CD4-positive, alpha-beta T cell (primary cell): ENCODE measurements at regions not wholly inside any gene's neighbourhood (a gene's known extent, or its start where the extent isn't known, plus 50 kb on each side); places are given as distances from the start of the nearest gene placed in this dataset.

Experiments used
- ATAC-seq: fragments of 200-7000 bp; cut with Tn5 transposase; one replicate; pipeline ENCODE4 v1.10.0; 2022; ENCODE audit warnings: mild to moderate bottlenecking; ENCODE audit not compliant: poor library complexity
- CTCF ChIA-PET: fragments of 350-600 bp; sonication (Branson Sonifier 250); formaldehyde crosslinking; loops from one replicate; lab custom pipeline; 2021; ENCODE audit warnings: antibody characterized with exemption, inconsistent platforms; lab: Charles Lee
- POLR2A ChIA-PET: fragments of 350-600 bp; sonication (Branson Sonifier 250); formaldehyde crosslinking; loops from one replicate; lab custom pipeline; 2021; ENCODE audit warnings: antibody characterized with exemption, inconsistent platforms; lab: Charles Lee
- DNase-seq, 14 experiments: peaks; one replicate each; pipeline ENCODE4 v3.0.0-alpha.2; 2013 to 2020; ENCODE audit warnings: mixed read lengths in 2 of 14
- H3K27ac ChIP-seq, 2 donors: one replicate each; pipeline versions ENCODE4 v1.5.1 to v1.7.0; 2013; ENCODE audit warnings: low read length in 2 of 2, low read depth in 1 of 2, mild to moderate bottlenecking in 1 of 2
- H3K27me3 ChIP-seq, 2 experiments: 1 replicate in 1 of 2; 2 replicates in 1 of 2; pipeline versions ENCODE4 v1.6.1 to v1.7.0; 2013; ENCODE audit warnings: low read length in 2 of 2, control low read depth in 1 of 2, mild to moderate bottlenecking in 1 of 2, moderate library complexity in 1 of 2; ENCODE audit not compliant: insufficient read depth in 2 of 2, control insufficient read depth in 1 of 2
- H3K36me3 ChIP-seq: one replicate; pipeline ENCODE4 v1.6.1; 2013; ENCODE audit warnings: low read length, control low read depth; ENCODE audit not compliant: insufficient read depth
- H3K4me1 ChIP-seq: one replicate; pipeline ENCODE4 v1.6.1; 2013; ENCODE audit warnings: low read length, control low read depth; ENCODE audit not compliant: insufficient read depth
- H3K4me3 ChIP-seq: one replicate; pipeline ENCODE4 v1.5.1; 2013; ENCODE audit warnings: mild to moderate bottlenecking, low read length, moderate library complexity
- H3K9me3 ChIP-seq, 2 experiments: 1 replicate in 1 of 2; 2 replicates in 1 of 2; pipeline versions ENCODE4 v1.6.1 to v1.7.0; 2013; ENCODE audit warnings: low read length in 2 of 2, mild to moderate bottlenecking in 2 of 2, control low read depth in 1 of 2, moderate library complexity in 1 of 2; ENCODE audit not compliant: control insufficient read depth in 1 of 2, insufficient read depth in 1 of 2
- H3K27ac Mint-ChIP-seq: one replicate; pipeline ENCODE4 v1.8.0; 2020; ENCODE audit warnings: mixed read lengths
- H3K27me3 Mint-ChIP-seq: one replicate; pipeline ENCODE4 v1.8.0; 2021; ENCODE audit warnings: mixed read lengths
- H3K36me3 Mint-ChIP-seq: one replicate; pipeline ENCODE4 v1.8.0; 2021; ENCODE audit warnings: low read depth, mixed read lengths
- H3K4me1 Mint-ChIP-seq: one replicate; pipeline ENCODE4 v1.8.0; 2021; ENCODE audit warnings: low read depth, mixed read lengths
- H3K4me3 Mint-ChIP-seq: one replicate; pipeline ENCODE4 v1.8.0; 2020; ENCODE audit warnings: mild to moderate bottlenecking, mixed read lengths
- H3K9me3 Mint-ChIP-seq: one replicate; pipeline ENCODE4 v1.8.0; 2020; ENCODE audit warnings: mixed read lengths
- intact Hi-C, 2 experiments: fragments of 100-400 bp; cut with DNase I in 1 of 2; cut with micrococcal nuclease in 1 of 2; formaldehyde crosslinking; loops; one replicate each; pipeline versions ENCODE4 v1.15.1 to v1.9.0; 2023 to 2025; cut with DNase I, micrococcal nuclease
- TF ChIP-seq, protein P1 (sequence below): fragments of 200-600 bp; IDR thresholded peaks from one replicate; pipeline ENCODE4 v1.8.0; 2022; ENCODE audit warnings: antibody characterized with exemption, mild to moderate bottlenecking

DNA sequence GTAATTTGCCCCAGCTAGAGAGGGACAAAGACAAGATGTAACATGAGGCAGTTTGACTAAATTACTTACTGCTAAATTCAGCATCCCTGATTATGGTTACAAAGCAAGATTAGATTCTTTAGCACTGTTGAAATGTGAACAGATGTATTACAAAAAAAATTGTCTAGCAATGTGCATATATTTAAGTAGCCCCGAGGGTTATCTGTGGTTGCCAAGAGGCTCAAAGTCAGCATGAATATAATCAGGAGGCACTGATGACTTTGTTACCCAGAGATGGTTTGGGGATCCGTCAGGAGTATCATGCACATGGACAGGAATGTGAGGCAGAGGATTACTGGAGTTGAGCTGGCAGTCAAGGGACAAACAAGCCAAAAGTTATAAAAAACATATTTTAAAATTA lies 356.9 kb upstream of the CCDC196 start:
- no peaks in the 10 kb centered on the region for H3K4me1 ChIP-seq
- H3K4me1 Mint-ChIP-seq = no peaks in the 10 kb centered on the region
- no peaks in the 10 kb centered on the region for H3K36me3 ChIP-seq
- POLR2A ChIA-PET = no interaction called here
- H3K36me3 Mint-ChIP-seq = no peaks in the 10 kb centered on the region
- no peaks in the 10 kb centered on the region for H3K27me3 ChIP-seq
- no peak for DNase-seq
- no peak overlapping the region for H3K4me3 Mint-ChIP-seq
- TF ChIP-seq, protein P1, sequence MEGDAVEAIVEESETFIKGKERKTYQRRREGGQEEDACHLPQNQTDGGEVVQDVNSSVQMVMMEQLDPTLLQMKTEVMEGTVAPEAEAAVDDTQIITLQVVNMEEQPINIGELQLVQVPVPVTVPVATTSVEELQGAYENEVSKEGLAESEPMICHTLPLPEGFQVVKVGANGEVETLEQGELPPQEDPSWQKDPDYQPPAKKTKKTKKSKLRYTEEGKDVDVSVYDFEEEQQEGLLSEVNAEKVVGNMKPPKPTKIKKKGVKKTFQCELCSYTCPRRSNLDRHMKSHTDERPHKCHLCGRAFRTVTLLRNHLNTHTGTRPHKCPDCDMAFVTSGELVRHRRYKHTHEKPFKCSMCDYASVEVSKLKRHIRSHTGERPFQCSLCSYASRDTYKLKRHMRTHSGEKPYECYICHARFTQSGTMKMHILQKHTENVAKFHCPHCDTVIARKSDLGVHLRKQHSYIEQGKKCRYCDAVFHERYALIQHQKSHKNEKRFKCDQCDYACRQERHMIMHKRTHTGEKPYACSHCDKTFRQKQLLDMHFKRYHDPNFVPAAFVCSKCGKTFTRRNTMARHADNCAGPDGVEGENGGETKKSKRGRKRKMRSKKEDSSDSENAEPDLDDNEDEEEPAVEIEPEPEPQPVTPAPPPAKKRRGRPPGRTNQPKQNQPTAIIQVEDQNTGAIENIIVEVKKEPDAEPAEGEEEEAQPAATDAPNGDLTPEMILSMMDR = no peak
- ATAC-seq = no peak
- no peak overlapping the region for H3K27ac ChIP-seq
- H3K27me3 Mint-ChIP-seq = no peaks in the 10 kb centered on the region
- H3K27ac Mint-ChIP-seq = no peak overlapping the region
- H3K4me3 ChIP-seq = no peak overlapping the region
- H3K9me3 ChIP-seq = no peaks in the 10 kb centered on the region
- no peaks in the 10 kb centered on the region for H3K9me3 Mint-ChIP-seq
- CTCF ChIA-PET = interaction anchor here (0.6 kb wide), 1 partner anchor 409 kb away, joined by 3 read pairs; no protein-coding TSS in a partner anchor
- intact Hi-C loops = no loop called here

DNA sequence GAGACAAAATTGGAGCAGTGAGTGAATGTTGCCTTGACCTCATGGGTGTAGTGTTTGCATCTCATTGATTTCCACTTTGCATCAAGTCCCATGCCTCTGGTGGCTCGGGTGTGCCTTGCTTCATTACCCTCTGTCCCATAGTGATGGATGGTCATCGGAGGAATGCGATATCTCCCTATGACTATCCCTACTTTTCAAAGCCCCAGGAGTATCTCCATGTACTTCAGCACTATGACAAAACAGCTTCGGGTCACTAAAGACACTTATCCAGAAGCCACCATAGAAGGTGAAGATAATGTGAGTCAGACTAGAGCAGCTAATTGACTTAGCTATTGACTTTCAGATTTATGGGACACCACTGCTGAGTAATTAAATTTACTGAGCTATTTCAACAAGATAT lies 355.1 kb upstream of the CCDC196 start:
- ChIA-PET CTCF (no interaction called here), POLR2A (no interaction called here)
- Mint-ChIP-seq H3K9me3 (no peaks in the 10 kb centered on the region), H3K27me3 (no peaks in the 10 kb centered on the region), H3K27ac (no peak overlapping the region), H3K36me3 (no peaks in the 10 kb centered on the region), H3K4me3 (no peak overlapping the region), H3K4me1 (no peaks in the 10 kb centered on the region)
- DNase-seq (no peak), ATAC-seq (no peak)
- Histone ChIP-seq H3K36me3 (no peaks in the 10 kb centered on the region), H3K27me3 (no peaks in the 10 kb centered on the region), H3K9me3 (no peaks in the 10 kb centered on the region), H3K4me3 (no peak overlapping the region), H3K4me1 (no peaks in the 10 kb centered on the region), H3K27ac (no peak overlapping the region)
- intact Hi-C loops = no loop called here
- TF ChIP-seq, protein P1 = no peak

DNA sequence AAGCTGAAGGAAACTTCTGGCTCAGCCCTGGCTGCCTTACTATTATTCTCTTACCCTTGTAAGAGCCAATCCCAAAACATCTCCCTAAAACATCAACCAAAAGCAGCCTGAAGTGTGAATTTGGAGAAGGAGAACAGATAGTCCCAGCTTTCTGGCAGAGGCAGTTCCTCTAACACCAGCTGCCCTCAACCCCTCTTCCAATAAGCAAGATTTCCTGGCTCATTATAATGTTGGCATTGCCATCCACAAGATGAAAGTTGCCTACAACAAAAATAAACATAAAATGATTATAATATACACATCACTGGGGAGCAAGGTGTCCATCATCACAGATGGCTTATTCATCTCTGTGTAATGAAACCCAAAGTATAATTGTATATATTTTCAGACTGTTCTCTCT lies 352.5 kb upstream of the CCDC196 start:
- ATAC-seq (no peak), DNase-seq (no peak)
- Histone ChIP-seq H3K27ac (no peak overlapping the region), H3K4me1 (no peaks in the 10 kb centered on the region), H3K4me3 (no peak overlapping the region), H3K27me3 (no peaks in the 10 kb centered on the region), H3K9me3 (no peaks in the 10 kb centered on the region), H3K36me3 (no peaks in the 10 kb centered on the region)
- Mint-ChIP-seq H3K36me3 (no peaks in the 10 kb centered on the region), H3K4me1 (no peaks in the 10 kb centered on the region), H3K4me3 (no peak overlapping the region), H3K27me3 (no peaks in the 10 kb centered on the region), H3K27ac (no peak overlapping the region), H3K9me3 (no peaks in the 10 kb centered on the region)
- ChIA-PET CTCF (no interaction called here), POLR2A (no interaction called here)
- intact Hi-C loops = no loop called here
- TF ChIP-seq, protein P1 = no peak
